ENCODE measurements at regions not wholly inside any gene's neighbourhood (a gene's known extent, or its start where the extent isn't known, plus 50 kb on each side); places are given as distances from the start of the nearest gene placed in this dataset.

DNA sequence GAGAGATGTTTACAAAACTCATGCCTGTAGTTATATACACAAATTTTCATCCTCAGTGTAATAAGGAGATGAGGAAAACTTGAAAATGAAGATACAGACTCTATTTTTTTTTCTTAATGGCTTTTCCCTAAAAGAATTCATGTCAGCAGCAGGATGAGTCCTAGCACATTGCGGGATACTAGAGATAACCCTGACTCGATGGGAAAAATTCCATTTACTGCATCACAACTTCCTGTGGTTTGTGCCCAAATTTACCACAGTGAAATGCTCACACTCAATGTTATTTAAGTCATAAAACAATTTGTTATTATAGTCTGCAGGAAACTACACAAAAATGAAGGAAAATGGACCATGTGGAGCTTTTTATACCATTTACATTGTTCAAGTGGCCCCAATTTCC, 581.9 kb upstream of the ZNF717 start:
- Histone ChIP-seq H3K79me2 (ENCODE audit: insufficient read depth, low read length) (no peaks in the 10 kb centered on the region), H3K4me3 (ENCODE audit: low read depth in 1 of 2, low read length in 2 of 2) (no peak overlapping the region), H3K4me1 (ENCODE audit: insufficient read depth, low read length) (no peaks in the 10 kb centered on the region), H2AFZ (ENCODE audit: low read depth, low read length) (no peak overlapping the region), H3K36me3 (ENCODE audit: insufficient read depth, low read length) (no peaks in the 10 kb centered on the region), H3K9me3 (ENCODE audit: insufficient read depth, low read length, severe bottlenecking) (no peaks in the 10 kb centered on the region), H3K4me2 (ENCODE audit: insufficient read depth, low read length) (no peak overlapping the region), H3K27me3 (ENCODE audit: insufficient read depth, low read length, poor library complexity) (no peaks in the 10 kb centered on the region), H4K20me1 (ENCODE audit: insufficient read depth, low read length) (no peaks in the 10 kb centered on the region), H3K9ac (ENCODE audit: low read depth, low read length) (no peak overlapping the region), H3K27ac (ENCODE audit: low read length) (no peak overlapping the region)
- no peak for DNase-seq
- no peak for ATAC-seq (ENCODE audit: insufficient read depth, low read depth)
- TF ChIP-seq, protein P1, sequence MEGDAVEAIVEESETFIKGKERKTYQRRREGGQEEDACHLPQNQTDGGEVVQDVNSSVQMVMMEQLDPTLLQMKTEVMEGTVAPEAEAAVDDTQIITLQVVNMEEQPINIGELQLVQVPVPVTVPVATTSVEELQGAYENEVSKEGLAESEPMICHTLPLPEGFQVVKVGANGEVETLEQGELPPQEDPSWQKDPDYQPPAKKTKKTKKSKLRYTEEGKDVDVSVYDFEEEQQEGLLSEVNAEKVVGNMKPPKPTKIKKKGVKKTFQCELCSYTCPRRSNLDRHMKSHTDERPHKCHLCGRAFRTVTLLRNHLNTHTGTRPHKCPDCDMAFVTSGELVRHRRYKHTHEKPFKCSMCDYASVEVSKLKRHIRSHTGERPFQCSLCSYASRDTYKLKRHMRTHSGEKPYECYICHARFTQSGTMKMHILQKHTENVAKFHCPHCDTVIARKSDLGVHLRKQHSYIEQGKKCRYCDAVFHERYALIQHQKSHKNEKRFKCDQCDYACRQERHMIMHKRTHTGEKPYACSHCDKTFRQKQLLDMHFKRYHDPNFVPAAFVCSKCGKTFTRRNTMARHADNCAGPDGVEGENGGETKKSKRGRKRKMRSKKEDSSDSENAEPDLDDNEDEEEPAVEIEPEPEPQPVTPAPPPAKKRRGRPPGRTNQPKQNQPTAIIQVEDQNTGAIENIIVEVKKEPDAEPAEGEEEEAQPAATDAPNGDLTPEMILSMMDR (IDR thresholded peaks at IDR 0.05; ENCODE audit: borderline replicate concordance, extremely low read depth, low read length, poor library complexity, severe bottlenecking) = no peak
- no peak for TF ChIP-seq EZH2 (IDR thresholded peaks at IDR 0.05; ENCODE audit: borderline replicate concordance, low read depth, low read length, severe bottlenecking)

DNA sequence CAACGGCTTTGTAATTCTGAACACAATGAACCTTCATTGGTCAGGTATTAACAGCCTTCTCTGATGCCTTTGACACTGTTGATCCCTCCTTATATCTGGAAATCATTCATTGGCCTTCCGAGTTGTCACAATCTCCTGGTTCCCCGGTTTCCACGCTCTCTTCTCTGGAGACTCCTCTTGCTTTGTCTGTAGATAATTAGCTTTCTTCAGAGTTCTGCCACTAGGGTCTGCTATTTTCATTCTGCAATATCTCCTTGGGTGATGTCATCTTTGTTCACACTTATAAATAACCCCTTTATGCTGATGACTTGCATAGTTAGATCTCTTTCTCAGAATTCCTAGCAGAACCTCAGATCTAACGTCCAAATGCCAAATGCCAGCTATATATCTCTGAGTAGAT, 583.8 kb upstream of the ZNF717 start:
- no peak overlapping the region for H3K9ac ChIP-seq (ENCODE audit: low read depth, low read length)
- H3K4me2 ChIP-seq (ENCODE audit: insufficient read depth, low read length) = no peak overlapping the region
- no peaks in the 10 kb centered on the region for H3K4me1 ChIP-seq (ENCODE audit: insufficient read depth, low read length)
- no peak overlapping the region for H2AFZ ChIP-seq (ENCODE audit: low read depth, low read length)
- no peak overlapping the region for H3K4me3 ChIP-seq (ENCODE audit: low read depth in 1 of 2, low read length in 2 of 2)
- H4K20me1 ChIP-seq (ENCODE audit: insufficient read depth, low read length) = no peaks in the 10 kb centered on the region
- no peaks in the 10 kb centered on the region for H3K36me3 ChIP-seq (ENCODE audit: insufficient read depth, low read length)
- DNase-seq = no peak
- no peak overlapping the region for H3K27ac ChIP-seq (ENCODE audit: low read length)
- ATAC-seq (ENCODE audit: insufficient read depth, low read depth) = no peak
- H3K27me3 ChIP-seq (ENCODE audit: insufficient read depth, low read length, poor library complexity) = no peaks in the 10 kb centered on the region
- TF ChIP-seq, protein P1 (IDR thresholded peaks at IDR 0.05; ENCODE audit: borderline replicate concordance, extremely low read depth, low read length, poor library complexity, severe bottlenecking) = no peak
- no peak for TF ChIP-seq EZH2 (IDR thresholded peaks at IDR 0.05; ENCODE audit: borderline replicate concordance, low read depth, low read length, severe bottlenecking)
- H3K9me3 ChIP-seq (ENCODE audit: insufficient read depth, low read length, severe bottlenecking) = no peaks in the 10 kb centered on the region
- no peaks in the 10 kb centered on the region for H3K79me2 ChIP-seq (ENCODE audit: insufficient read depth, low read length)

DNA sequence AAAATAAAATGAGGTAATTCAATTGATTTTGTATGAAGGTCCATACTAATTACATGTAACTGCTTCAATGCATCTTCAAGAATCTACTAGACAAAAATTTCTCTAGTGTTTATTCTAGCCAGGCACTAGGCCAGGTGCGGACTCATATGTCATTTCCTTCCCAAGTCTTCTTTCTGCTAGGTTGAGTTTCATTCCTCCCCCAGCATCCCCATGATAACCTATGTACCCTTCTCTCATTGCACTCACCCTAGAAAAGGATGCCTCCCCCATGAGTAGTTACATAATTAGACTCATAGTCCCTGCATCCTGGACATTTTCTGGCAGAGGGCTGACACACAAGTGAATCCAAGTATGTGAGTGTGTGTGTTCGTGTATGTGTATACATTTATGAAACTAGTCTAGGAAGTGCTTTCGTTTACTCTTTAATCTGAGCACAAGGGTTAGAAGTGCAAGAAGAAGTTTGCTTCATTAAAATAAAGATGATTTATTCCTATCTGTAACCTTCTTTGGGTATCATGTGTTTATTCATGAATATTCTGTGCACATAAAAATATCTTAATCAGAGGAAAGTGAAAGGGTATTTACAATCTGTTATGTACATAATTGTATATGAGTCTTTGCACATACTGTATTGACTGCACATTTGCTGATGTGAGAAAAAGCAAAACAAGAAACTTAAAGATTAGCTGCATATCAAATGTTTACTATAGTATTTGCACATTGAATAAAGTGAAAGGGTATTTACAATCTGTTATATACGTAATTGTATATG, 585.6 kb upstream of the ZNF717 start:
- TF ChIP-seq, protein P1 (IDR thresholded peaks at IDR 0.05; ENCODE audit: borderline replicate concordance, extremely low read depth, low read length, poor library complexity, severe bottlenecking) = no peak
- TF ChIP-seq EZH2 (IDR thresholded peaks at IDR 0.05; ENCODE audit: borderline replicate concordance, low read depth, low read length, severe bottlenecking) = no peak
- Histone ChIP-seq H3K36me3 (ENCODE audit: insufficient read depth, low read length) (no peaks in the 10 kb centered on the region), H2AFZ (ENCODE audit: low read depth, low read length) (no peak overlapping the region), H3K27me3 (ENCODE audit: insufficient read depth, low read length, poor library complexity) (no peaks in the 10 kb centered on the region), H3K4me2 (ENCODE audit: insufficient read depth, low read length) (no peak overlapping the region), H3K79me2 (ENCODE audit: insufficient read depth, low read length) (no peaks in the 10 kb centered on the region), H3K4me1 (ENCODE audit: insufficient read depth, low read length) (no peaks in the 10 kb centered on the region), H4K20me1 (ENCODE audit: insufficient read depth, low read length) (no peaks in the 10 kb centered on the region), H3K9ac (ENCODE audit: low read depth, low read length) (no peak overlapping the region), H3K27ac (ENCODE audit: low read length) (no peak overlapping the region), H3K4me3 (ENCODE audit: low read depth in 1 of 2, low read length in 2 of 2) (no peak overlapping the region), H3K9me3 (ENCODE audit: insufficient read depth, low read length, severe bottlenecking) (no peaks in the 10 kb centered on the region)
- no peak for ATAC-seq (ENCODE audit: insufficient read depth, low read depth)
- DNase-seq = no peak

All from DND-41 (cell line).